ENCODE measurements at regions not wholly inside any gene's neighbourhood (a gene's known extent, or its start where the extent isn't known, plus 50 kb on each side); places are given as distances from the start of the nearest gene placed in this dataset.

- no peak for DNase-seq (ENCODE audit: low read depth in 4 of 4, low spot score in 3 of 4)
Observed at GRCh38 chr10:43982250-43982649, 333.6 kb upstream of the ZNF32 start.

GRCh38 chr10:43981696-43982095 lies 333.0 kb upstream of the ZNF32 start:
- DNase-seq (ENCODE audit: low read depth in 4 of 4, low spot score in 3 of 4) = no peak

GRCh38 chr10:43981232-43981631 lies 332.6 kb upstream of the ZNF32 start:
- no peak for DNase-seq (ENCODE audit: low read depth in 4 of 4, low spot score in 3 of 4)

GRCh38 chr10:43980715-43981114 lies 332.0 kb upstream of the ZNF32 start:
- DNase-seq (ENCODE audit: low read depth in 4 of 4, low spot score in 3 of 4) = no peak

GRCh38 chr10:43980313-43980712 lies 331.6 kb upstream of the ZNF32 start:
- DNase-seq (ENCODE audit: low read depth in 4 of 4, low spot score in 3 of 4) = no peak

- DNase-seq (ENCODE audit: low read depth in 4 of 4, low spot score in 3 of 4) = no peak
Observed at GRCh38 chr10:43979551-43979950, 330.9 kb upstream of the ZNF32 start.

GRCh38 chr10:43978936-43979335 lies 330.3 kb upstream of the ZNF32 start:
- DNase-seq (ENCODE audit: low read depth in 4 of 4, low spot score in 3 of 4) = no peak

- DNase-seq (ENCODE audit: low read depth in 4 of 4, low spot score in 3 of 4) = no peak
Observed at GRCh38 chr10:43978091-43978490, 329.4 kb upstream of the ZNF32 start.

- no peak for DNase-seq (ENCODE audit: low read depth in 4 of 4, low spot score in 3 of 4)
Observed at GRCh38 chr10:43976292-43976691, 327.6 kb upstream of the ZNF32 start.

GRCh38 chr10:43973801-43974200 lies 325.1 kb upstream of the ZNF32 start:
- no peak for DNase-seq (ENCODE audit: low read depth in 4 of 4, low spot score in 3 of 4)

GRCh38 chr10:43972976-43973647 lies 324.4 kb upstream of the ZNF32 start:
- DNase-seq (ENCODE audit: low read depth in 4 of 4, low spot score in 3 of 4) = no peak

- DNase-seq (ENCODE audit: low read depth in 4 of 4, low spot score in 3 of 4) = no peak
Observed at GRCh38 chr10:43971981-43972380, 323.3 kb upstream of the ZNF32 start.

GRCh38 chr10:43971306-43971705 lies 322.6 kb upstream of the ZNF32 start:
- DNase-seq (ENCODE audit: low read depth in 4 of 4, low spot score in 3 of 4) = no peak

GRCh38 chr10:43970717-43971116 lies 322.0 kb upstream of the ZNF32 start:
- no peak for DNase-seq (ENCODE audit: low read depth in 4 of 4, low spot score in 3 of 4)

- DNase-seq (ENCODE audit: low read depth in 4 of 4, low spot score in 3 of 4) = no peak
Observed at GRCh38 chr10:43970018-43970698, 321.5 kb upstream of the ZNF32 start.

GRCh38 chr10:43969506-43969905 lies 320.8 kb upstream of the ZNF32 start:
- no peak for DNase-seq (ENCODE audit: low read depth in 4 of 4, low spot score in 3 of 4)

- DNase-seq (ENCODE audit: low read depth in 4 of 4, low spot score in 3 of 4) = no peak
Observed at GRCh38 chr10:43968961-43969360, 320.3 kb upstream of the ZNF32 start.

GRCh38 chr10:43968076-43968475 lies 319.4 kb upstream of the ZNF32 start:
- no peak for DNase-seq (ENCODE audit: low read depth in 4 of 4, low spot score in 3 of 4)

- no peak for DNase-seq (ENCODE audit: low read depth in 4 of 4, low spot score in 3 of 4)
Observed at GRCh38 chr10:43966571-43966965, 317.9 kb upstream of the ZNF32 start.

GRCh38 chr10:43965918-43966570 lies 317.4 kb upstream of the ZNF32 start:
- no peak for DNase-seq (ENCODE audit: low read depth in 4 of 4, low spot score in 3 of 4)

GRCh38 chr10:43965033-43965917 lies 316.6 kb upstream of the ZNF32 start:
- no peak for DNase-seq (ENCODE audit: low read depth in 4 of 4, low spot score in 3 of 4)
